B cell (primary cell): ENCODE measurements at regions not wholly inside any gene's neighbourhood (a gene's known extent, or its start where the extent isn't known, plus 50 kb on each side); places are given as distances from the start of the nearest gene placed in this dataset.

Experiments
- ATAC-seq: fragments of 200-7000 bp; cut with Tn5 transposase; one replicate; pipeline ENCODE4 v1.10.0; 2021; ENCODE audit warnings: low read depth, mild to moderate bottlenecking, moderate number of reproducible peaks, moderate library complexity
- CTCF ChIA-PET: fragments of 350-600 bp; sonication (Branson Sonifier 250); formaldehyde crosslinking; loops from one replicate; lab custom pipeline; 2021; ENCODE audit warnings: antibody characterized with exemption, inconsistent platforms; lab: Charles Lee
- POLR2A ChIA-PET: fragments of 350-600 bp; sonication (Branson Sonifier 250); formaldehyde crosslinking; loops from one replicate; lab custom pipeline; 2021; ENCODE audit warnings: antibody characterized with exemption; lab: Charles Lee
- DNase-seq: peaks from one replicate; pipeline ENCODE4 v3.0.0; 2013
- H2AFZ ChIP-seq: 2 replicates; pipeline ENCODE4 v1.6.1; 2012; ENCODE audit warnings: mild to moderate bottlenecking, low read depth, low read length; ENCODE audit not compliant: insufficient read depth, poor library complexity, severe bottlenecking
- H3K27ac ChIP-seq, 2 donors: 1 replicate in 1 of 2; 2 replicates in 1 of 2; pipeline ENCODE4 v1.5.1; 2012 to 2013; ENCODE audit warnings: low read length in 2 of 2, mild to moderate bottlenecking in 2 of 2, moderate library complexity in 1 of 2
- H3K27me3 ChIP-seq, 4 experiments: fragments of 200-600 bp in 1 of 4; sonication (generic) in 1 of 4; replicated peaks in 1 of 4; 1 replicate in 2 of 4; 2 replicates in 2 of 4; pipeline versions ENCODE4 v1.6.1 to v1.7.0; 2013 to 2016; ENCODE audit warnings: low read length in 3 of 4, mild to moderate bottlenecking in 2 of 4, mixed read lengths in 1 of 4, moderate library complexity in 1 of 4; ENCODE audit not compliant: insufficient read depth in 4 of 4, control insufficient read depth in 3 of 4; ENCODE audit errors: control extremely low read depth in 1 of 4
- H3K36me3 ChIP-seq, 2 experiments: replicated peaks in 1 of 2; 1 replicate in 1 of 2; 2 replicates in 1 of 2; pipeline versions ENCODE4 v1.6.1 to v1.7.1; 2013; ENCODE audit warnings: low read length in 1 of 2; ENCODE audit not compliant: insufficient read depth in 2 of 2, control insufficient read depth in 1 of 2; ENCODE audit errors: control extremely low read depth in 1 of 2, extremely low read depth in 1 of 2
- H3K4me1 ChIP-seq, 2 donors: fragments of 200-600 bp in 1 of 2; sonication (generic) in 1 of 2; 1 replicate in 1 of 2; 2 replicates in 1 of 2; pipeline versions ENCODE4 v1.5.1 to v1.6.1; 2013 to 2017; ENCODE audit warnings: low read length in 2 of 2; ENCODE audit not compliant: control insufficient read depth in 2 of 2, insufficient read depth in 2 of 2
- H3K4me2 ChIP-seq: replicated peaks from 2 replicates; pipeline ENCODE3; 2012; ENCODE audit warnings: mild to moderate bottlenecking, low read depth, low read length; ENCODE audit not compliant: poor library complexity, severe bottlenecking
- H3K4me3 ChIP-seq, 5 experiments: fragments of 200-600 bp in 1 of 5; sonication (generic) in 1 of 5; 1 replicate in 3 of 5; 2 replicates in 2 of 5; pipeline versions ENCODE4 v1.5.1 to v1.7.0; 2011 to 2016; ENCODE audit warnings: low read length in 4 of 5, mild to moderate bottlenecking in 4 of 5, low read depth in 2 of 5, control low read depth in 1 of 5, moderate library complexity in 1 of 5; ENCODE audit not compliant: insufficient read depth in 1 of 5; ENCODE audit errors: control extremely low read depth in 1 of 5, extremely low read depth in 1 of 5
- H3K79me2 ChIP-seq: fragments of 200-600 bp; sonication (generic); one replicate; pipeline ENCODE4 v1.6.0; 2016; ENCODE audit warnings: low read length; ENCODE audit not compliant: control insufficient read depth, insufficient read depth
- H3K9ac ChIP-seq: fragments of 200-600 bp; sonication (generic); 2 replicates; pipeline ENCODE4 v1.6.1; 2017; ENCODE audit warnings: mild to moderate bottlenecking, low read length, moderate library complexity
- H3K9me3 ChIP-seq, 3 donors: one replicate each; pipeline versions ENCODE4 v1.6.1 to v1.7.1; 2013; ENCODE audit warnings: low read length in 2 of 3; ENCODE audit not compliant: control insufficient read depth in 2 of 3, insufficient read depth in 1 of 3; ENCODE audit errors: control extremely low read depth in 1 of 3
- H4K20me1 ChIP-seq: 2 replicates; pipeline ENCODE4 v1.6.0; 2012; ENCODE audit warnings: mild to moderate bottlenecking, low read length; ENCODE audit not compliant: insufficient read depth, control insufficient read depth, poor library complexity, severe bottlenecking
- H3K27ac Mint-ChIP-seq: one replicate; pipeline ENCODE4 v1.8.0; 2021; ENCODE audit warnings: mixed read lengths
- H3K27me3 Mint-ChIP-seq: one replicate; pipeline ENCODE4 v1.8.0; 2021; ENCODE audit warnings: mixed read lengths
- H3K4me1 Mint-ChIP-seq: one replicate; pipeline ENCODE4 v1.8.0; 2021; ENCODE audit warnings: mixed read lengths
- H3K4me3 Mint-ChIP-seq: one replicate; pipeline ENCODE4 v1.8.0; 2021; ENCODE audit warnings: mixed read lengths
- H3K9me3 Mint-ChIP-seq: one replicate; pipeline ENCODE4 v1.8.0; 2022; ENCODE audit warnings: mixed read lengths; ENCODE audit not compliant: insufficient read depth
- CTCF ChIP-seq: fragments of 200-600 bp; IDR thresholded peaks from one replicate; pipeline ENCODE4 v1.8.0; 2022; ENCODE audit warnings: antibody characterized with exemption, mild to moderate bottlenecking
- EZH2 ChIP-seq: IDR thresholded peaks from 2 replicates; pipeline ENCODE4 v1.6.1; 2012; ENCODE audit warnings: borderline replicate concordance, low read depth, mild to moderate bottlenecking, moderate library complexity, low read length; ENCODE audit not compliant: insufficient read depth, poor library complexity, severe bottlenecking
- WGBS: methylation state at CpG from one replicate; pipeline ENCODE4 v1.1.5; 2013; ENCODE audit warnings: missing lambda C conversion rate; ENCODE audit not compliant: insufficient coverage; 5-methylcytosine and 5-hydroxymethylcytosine counted together
- intact Hi-C: fragments of 100-400 bp; cut with micrococcal nuclease; formaldehyde crosslinking; loops from one replicate; pipeline ENCODE4 v1.10.0; 2022

GRCh38 chr1:60141276-60141675 is 67.7 kb upstream of the C1orf87 start:
- no peaks in the 10 kb centered on the region for H3K36me3 ChIP-seq
- no peaks in the 10 kb centered on the region for H3K27me3 ChIP-seq
- no peaks in the 10 kb centered on the region for H4K20me1 ChIP-seq
- Mint-ChIP-seq H3K9me3 (no peaks in the 10 kb centered on the region), H3K27me3 (no peaks in the 10 kb centered on the region), H3K4me1 (no peaks in the 10 kb centered on the region), H3K4me3 (no peak overlapping the region), H3K27ac (no peak overlapping the region)
- no peaks in the 10 kb centered on the region for H3K9me3 ChIP-seq
- ATAC-seq: no peak
- H3K79me2 ChIP-seq: no peaks in the 10 kb centered on the region
- CTCF ChIA-PET: no interaction called here
- no peaks in the 10 kb centered on the region for H3K4me1 ChIP-seq
- intact Hi-C loops: no loop called here
- H3K9ac ChIP-seq: no peak overlapping the region
- POLR2A ChIA-PET: no interaction called here
- WGBS: 100% methylated on average over 1 of the region's 4 CpGs
- H3K4me2 ChIP-seq: no peak overlapping the region
- no peak for DNase-seq
- TF ChIP-seq EZH2 (no peak), CTCF (no peak)
- H3K4me3 ChIP-seq: no peak overlapping the region
- no peak overlapping the region for H3K27ac ChIP-seq
- H2AFZ ChIP-seq: no peak overlapping the region

GRCh38 chr1:60137406-60137805 is 63.8 kb upstream of the C1orf87 start:
- no peaks in the 10 kb centered on the region for H3K9me3 Mint-ChIP-seq
- no peaks in the 10 kb centered on the region for H3K36me3 ChIP-seq
- no peaks in the 10 kb centered on the region for H3K27me3 ChIP-seq
- intact Hi-C loops: no loop called here
- TF ChIP-seq CTCF: no peak
- no peak for TF ChIP-seq EZH2
- H3K27ac ChIP-seq: no peak overlapping the region
- H3K4me1 Mint-ChIP-seq: no peaks in the 10 kb centered on the region
- H3K27me3 Mint-ChIP-seq: no peaks in the 10 kb centered on the region
- no peak overlapping the region for H2AFZ ChIP-seq
- H3K4me1 ChIP-seq: no peaks in the 10 kb centered on the region
- H3K79me2 ChIP-seq: no peaks in the 10 kb centered on the region
- H4K20me1 ChIP-seq: no peaks in the 10 kb centered on the region
- no peaks in the 10 kb centered on the region for H3K9me3 ChIP-seq
- H3K4me2 ChIP-seq: no peak overlapping the region
- DNase-seq (no peak), ATAC-seq (no peak)
- ChIA-PET CTCF (no interaction called here), POLR2A (no interaction called here)
- no peak overlapping the region for H3K4me3 Mint-ChIP-seq
- H3K4me3 ChIP-seq: no peak overlapping the region
- no peak overlapping the region for H3K9ac ChIP-seq
- no peak overlapping the region for H3K27ac Mint-ChIP-seq
- WGBS: no CpG with 5 or more reads among the region's 2 CpGs
